Neural cell (in vitro differentiated cells): ENCODE measurements at regions not wholly inside any gene's neighbourhood (a gene's known extent, or its start where the extent isn't known, plus 50 kb on each side); places are given as distances from the start of the nearest gene placed in this dataset.

Experiments
- H2AFZ ChIP-seq: fragments of 200-600, 300-800 bp; sonication (generic), shearing (Covaris generic); 2 replicates; pipeline ENCODE4 v1.6.0; 2014; ENCODE audit warnings: low read depth, mild to moderate bottlenecking, antibody characterized with exemption, low read length, moderate library complexity
- H3F3A ChIP-seq: fragments of 200-600 bp; shearing (Covaris generic); 2 replicates; pipeline ENCODE4 v1.6.1; 2016; ENCODE audit warnings: mild to moderate bottlenecking, moderate library complexity, mixed read lengths, antibody characterized with exemption, low read length; ENCODE audit not compliant: insufficient read depth, poor library complexity, severe bottlenecking
- H3K27ac ChIP-seq: fragments of 200-600, 300-800 bp; sonication (generic), shearing (Covaris generic); 2 replicates; pipeline ENCODE4 v1.5.1; 2014; ENCODE audit warnings: mild to moderate bottlenecking, low read length, moderate library complexity
- H3K27me3 ChIP-seq: fragments of 300-800, 200-600 bp; sonication (generic), shearing (Covaris generic); 2 replicates; pipeline ENCODE4 v1.6.0; 2014; ENCODE audit warnings: mild to moderate bottlenecking, low read depth, low read length, moderate library complexity; ENCODE audit not compliant: insufficient read depth
- H3K36me3 ChIP-seq: fragments of 300-800, 200-600 bp; sonication (generic), shearing (Covaris generic); 2 replicates; pipeline ENCODE4 v1.5.1; 2014; ENCODE audit warnings: mild to moderate bottlenecking, antibody characterized with exemption, low read length, moderate library complexity; ENCODE audit not compliant: insufficient read depth
- H3K4me2 ChIP-seq: fragments of 300-800, 200-600 bp; sonication (generic), shearing (Covaris generic); 2 replicates; pipeline ENCODE4 v1.6.0; 2014; ENCODE audit warnings: mild to moderate bottlenecking, low read length
- H3K4me3 ChIP-seq: fragments of 300-800, 200-600 bp; sonication (generic), shearing (Covaris generic); 2 replicates; pipeline ENCODE4 v1.5.1; 2014; ENCODE audit warnings: mild to moderate bottlenecking, low read length, moderate library complexity
- H3K79me2 ChIP-seq: fragments of 200-600 bp; shearing (Covaris generic); replicated peaks from 2 replicates; pipeline ENCODE4 v1.6.0; 2014; ENCODE audit warnings: mild to moderate bottlenecking, low read length, moderate library complexity; ENCODE audit not compliant: insufficient read depth
- H3K9ac ChIP-seq: fragments of 300-800, 200-600 bp; sonication (generic), shearing (Covaris generic); 2 replicates; pipeline ENCODE4 v1.6.1; 2016; ENCODE audit warnings: mild to moderate bottlenecking, low read length, mixed read lengths
- H3K9me2 ChIP-seq: fragments of 200-600 bp; shearing (Covaris generic); 2 replicates; pipeline ENCODE4 v1.6.1; 2016; ENCODE audit warnings: mild to moderate bottlenecking, low read length, mixed read lengths; ENCODE audit not compliant: insufficient read depth
- H3K9me3 ChIP-seq: fragments of 200-600, 300-800 bp; sonication (generic), shearing (Covaris generic); 2 replicates; pipeline ENCODE4 v1.6.1; 2016; ENCODE audit warnings: mild to moderate bottlenecking, mixed run types, low read length, moderate library complexity, mixed read lengths
- H4K20me1 ChIP-seq: fragments of 200-600 bp; shearing (Covaris generic); 2 replicates; pipeline ENCODE4 v1.6.1; 2016; ENCODE audit warnings: mild to moderate bottlenecking, mixed run types; ENCODE audit not compliant: insufficient read depth
- EP300 ChIP-seq: fragments of 450-650 bp; conservative IDR thresholded peaks from 2 replicates; pipeline ENCODE4 v1.6.1; 2014; ENCODE audit warnings: antibody characterized with exemption, mild to moderate bottlenecking, moderate library complexity; ENCODE audit not compliant: poor library complexity, severe bottlenecking
- EZH2 ChIP-seq: fragments of 200-600, 300-800 bp; shearing (Covaris generic), sonication (generic); IDR thresholded peaks from 2 replicates; pipeline ENCODE4 v1.6.1; 2014; ENCODE audit warnings: antibody characterized with exemption, low read length, borderline replicate concordance, mild to moderate bottlenecking; ENCODE audit not compliant: insufficient read depth, poor library complexity, severe bottlenecking
- MXI1 ChIP-seq: fragments of 450-650 bp; conservative IDR thresholded peaks from 2 replicates; pipeline ENCODE4 v1.6.1; 2014; ENCODE audit warnings: antibody characterized with exemption, mild to moderate bottlenecking; ENCODE audit not compliant: poor library complexity, severe bottlenecking
- POLR2AphosphoS5 ChIP-seq: IDR thresholded peaks from 2 replicates; pipeline ENCODE4 v1.6.1; 2012
- RAD21 ChIP-seq: fragments of 450-650 bp; conservative IDR thresholded peaks from 2 replicates; pipeline ENCODE4 v1.6.1; 2014; ENCODE audit warnings: antibody characterized with exemption, mild to moderate bottlenecking, moderate library complexity
- SMC3 ChIP-seq: fragments of 450-650 bp; conservative IDR thresholded peaks from 2 replicates; pipeline ENCODE4 v1.6.1; 2014; ENCODE audit warnings: antibody characterized with exemption, mild to moderate bottlenecking, moderate library complexity; ENCODE audit not compliant: poor library complexity
- TAF1 ChIP-seq: IDR thresholded peaks from 2 replicates; pipeline ENCODE4 v1.6.1; 2012; ENCODE audit warnings: low read depth
- TF ChIP-seq, protein P1 (sequence below): IDR thresholded peaks from 2 replicates; pipeline ENCODE4 v1.6.1; 2012; ENCODE audit warnings: borderline replicate concordance
- TF ChIP-seq, protein P2 (sequence below): fragments of 450-650 bp; IDR thresholded peaks from 2 replicates; pipeline ENCODE4 v1.5.1; 2014; ENCODE audit warnings: antibody characterized with exemption, mild to moderate bottlenecking, moderate library complexity; ENCODE audit not compliant: poor library complexity, severe bottlenecking

DNA sequence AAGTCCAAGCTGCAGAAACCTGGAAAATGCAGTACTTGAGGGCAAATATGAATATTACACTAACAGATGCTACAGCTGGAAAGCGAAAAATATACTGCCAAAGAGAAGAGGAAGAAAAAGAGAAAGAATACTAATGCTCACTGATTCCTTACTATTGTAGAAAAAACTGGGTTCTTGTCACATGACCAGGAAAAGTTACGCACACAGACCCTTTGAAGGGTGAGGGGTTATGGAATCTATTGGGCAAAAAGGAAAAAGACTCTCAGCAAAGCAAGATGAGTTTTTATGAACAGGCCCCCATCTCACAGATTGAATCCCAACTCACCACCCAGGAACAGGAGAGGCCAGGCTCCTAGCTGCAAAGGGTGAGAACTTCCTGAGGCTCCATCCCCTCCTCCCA is 228.1 kb upstream of the KLF14 start:
- Histone ChIP-seq H3K4me2 (no peak overlapping the region), H4K20me1 (no peaks in the 10 kb centered on the region), H3K27ac (no peak overlapping the region), H3K4me3 (no peak overlapping the region), H3K9ac (no peak overlapping the region), H3K36me3 (no peaks in the 10 kb centered on the region), H3K9me3 (no peaks in the 10 kb centered on the region), H2AFZ (no peak overlapping the region), H3F3A (no peaks in the 10 kb centered on the region), H3K9me2 (no peaks in the 10 kb centered on the region), H3K27me3 (no peaks in the 10 kb centered on the region), H3K79me2 (no peaks in the 10 kb centered on the region)
- TF ChIP-seq, protein P1, sequence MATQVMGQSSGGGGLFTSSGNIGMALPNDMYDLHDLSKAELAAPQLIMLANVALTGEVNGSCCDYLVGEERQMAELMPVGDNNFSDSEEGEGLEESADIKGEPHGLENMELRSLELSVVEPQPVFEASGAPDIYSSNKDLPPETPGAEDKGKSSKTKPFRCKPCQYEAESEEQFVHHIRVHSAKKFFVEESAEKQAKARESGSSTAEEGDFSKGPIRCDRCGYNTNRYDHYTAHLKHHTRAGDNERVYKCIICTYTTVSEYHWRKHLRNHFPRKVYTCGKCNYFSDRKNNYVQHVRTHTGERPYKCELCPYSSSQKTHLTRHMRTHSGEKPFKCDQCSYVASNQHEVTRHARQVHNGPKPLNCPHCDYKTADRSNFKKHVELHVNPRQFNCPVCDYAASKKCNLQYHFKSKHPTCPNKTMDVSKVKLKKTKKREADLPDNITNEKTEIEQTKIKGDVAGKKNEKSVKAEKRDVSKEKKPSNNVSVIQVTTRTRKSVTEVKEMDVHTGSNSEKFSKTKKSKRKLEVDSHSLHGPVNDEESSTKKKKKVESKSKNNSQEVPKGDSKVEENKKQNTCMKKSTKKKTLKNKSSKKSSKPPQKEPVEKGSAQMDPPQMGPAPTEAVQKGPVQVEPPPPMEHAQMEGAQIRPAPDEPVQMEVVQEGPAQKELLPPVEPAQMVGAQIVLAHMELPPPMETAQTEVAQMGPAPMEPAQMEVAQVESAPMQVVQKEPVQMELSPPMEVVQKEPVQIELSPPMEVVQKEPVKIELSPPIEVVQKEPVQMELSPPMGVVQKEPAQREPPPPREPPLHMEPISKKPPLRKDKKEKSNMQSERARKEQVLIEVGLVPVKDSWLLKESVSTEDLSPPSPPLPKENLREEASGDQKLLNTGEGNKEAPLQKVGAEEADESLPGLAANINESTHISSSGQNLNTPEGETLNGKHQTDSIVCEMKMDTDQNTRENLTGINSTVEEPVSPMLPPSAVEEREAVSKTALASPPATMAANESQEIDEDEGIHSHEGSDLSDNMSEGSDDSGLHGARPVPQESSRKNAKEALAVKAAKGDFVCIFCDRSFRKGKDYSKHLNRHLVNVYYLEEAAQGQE: no peak
- TF ChIP-seq, protein P2, sequence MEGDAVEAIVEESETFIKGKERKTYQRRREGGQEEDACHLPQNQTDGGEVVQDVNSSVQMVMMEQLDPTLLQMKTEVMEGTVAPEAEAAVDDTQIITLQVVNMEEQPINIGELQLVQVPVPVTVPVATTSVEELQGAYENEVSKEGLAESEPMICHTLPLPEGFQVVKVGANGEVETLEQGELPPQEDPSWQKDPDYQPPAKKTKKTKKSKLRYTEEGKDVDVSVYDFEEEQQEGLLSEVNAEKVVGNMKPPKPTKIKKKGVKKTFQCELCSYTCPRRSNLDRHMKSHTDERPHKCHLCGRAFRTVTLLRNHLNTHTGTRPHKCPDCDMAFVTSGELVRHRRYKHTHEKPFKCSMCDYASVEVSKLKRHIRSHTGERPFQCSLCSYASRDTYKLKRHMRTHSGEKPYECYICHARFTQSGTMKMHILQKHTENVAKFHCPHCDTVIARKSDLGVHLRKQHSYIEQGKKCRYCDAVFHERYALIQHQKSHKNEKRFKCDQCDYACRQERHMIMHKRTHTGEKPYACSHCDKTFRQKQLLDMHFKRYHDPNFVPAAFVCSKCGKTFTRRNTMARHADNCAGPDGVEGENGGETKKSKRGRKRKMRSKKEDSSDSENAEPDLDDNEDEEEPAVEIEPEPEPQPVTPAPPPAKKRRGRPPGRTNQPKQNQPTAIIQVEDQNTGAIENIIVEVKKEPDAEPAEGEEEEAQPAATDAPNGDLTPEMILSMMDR: no peak
- TF ChIP-seq TAF1: no peak
- TF ChIP-seq POLR2AphosphoS5: no peak
- TF ChIP-seq SMC3: no peak
- TF ChIP-seq EP300: no peak
- no peak for TF ChIP-seq MXI1

DNA sequence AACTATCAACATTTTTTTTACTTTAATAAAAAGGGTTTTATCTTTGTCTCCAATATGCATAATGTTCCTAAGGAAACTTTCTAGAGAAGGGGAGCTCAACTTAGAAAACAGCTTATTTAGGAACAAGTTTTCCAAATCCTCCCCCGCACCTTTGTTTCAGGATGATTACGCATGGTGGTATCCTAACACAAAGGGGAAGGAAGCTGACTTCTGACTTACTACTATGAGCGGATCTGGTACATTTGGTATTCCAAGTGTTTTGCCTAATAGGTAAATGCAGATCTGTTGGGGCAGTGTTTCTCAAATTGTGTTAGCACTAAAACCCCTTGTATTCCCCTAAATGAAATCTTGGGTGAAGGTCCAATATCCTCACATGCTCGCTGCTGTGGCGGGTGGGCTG is 229.3 kb upstream of the KLF14 start:
- Histone ChIP-seq H3K4me3 (no peak overlapping the region), H3K27me3 (no peaks in the 10 kb centered on the region), H3K9ac (no peak overlapping the region), H3K9me2 (no peaks in the 10 kb centered on the region), H3K9me3 (no peaks in the 10 kb centered on the region), H3K79me2 (no peaks in the 10 kb centered on the region), H3K36me3 (no peaks in the 10 kb centered on the region), H3K4me2 (no peak overlapping the region), H3K27ac (no peak overlapping the region), H3F3A (no peaks in the 10 kb centered on the region), H2AFZ (no peak overlapping the region), H4K20me1 (no peaks in the 10 kb centered on the region)
- no peak for TF ChIP-seq TAF1
- TF ChIP-seq POLR2AphosphoS5: no peak
- no peak for TF ChIP-seq MXI1
- TF ChIP-seq, protein P2: no peak
- TF ChIP-seq EP300: no peak
- TF ChIP-seq, protein P1: no peak
- TF ChIP-seq SMC3: no peak
- no peak for TF ChIP-seq RAD21
- no peak for TF ChIP-seq EZH2
